Activated CD4-positive, alpha-beta T cell treated with anti-CD3 and anti-CD28 coated beads, Interleukin-2, Interleukin-4, amounts not matched to agents 100 ng/mL and 50 ng/mL, durations not matched to agents 16 hours and 8 hours (primary cell): ENCODE measurements at regions not wholly inside any gene's neighbourhood (a gene's known extent, or its start where the extent isn't known, plus 50 kb on each side); places are given as distances from the start of the nearest gene placed in this dataset.
"Not testable (repeated sequence)": the region's sequence is repeated elsewhere in the genome, so short reads cannot be mapped to it uniquely, and the experiment has no call there.

ENCODE experiments used
- DNase-seq: peaks from one replicate; pipeline ENCODE4 v3.0.0-alpha.2; 2020; ENCODE audit warnings: low spot score

DNA sequence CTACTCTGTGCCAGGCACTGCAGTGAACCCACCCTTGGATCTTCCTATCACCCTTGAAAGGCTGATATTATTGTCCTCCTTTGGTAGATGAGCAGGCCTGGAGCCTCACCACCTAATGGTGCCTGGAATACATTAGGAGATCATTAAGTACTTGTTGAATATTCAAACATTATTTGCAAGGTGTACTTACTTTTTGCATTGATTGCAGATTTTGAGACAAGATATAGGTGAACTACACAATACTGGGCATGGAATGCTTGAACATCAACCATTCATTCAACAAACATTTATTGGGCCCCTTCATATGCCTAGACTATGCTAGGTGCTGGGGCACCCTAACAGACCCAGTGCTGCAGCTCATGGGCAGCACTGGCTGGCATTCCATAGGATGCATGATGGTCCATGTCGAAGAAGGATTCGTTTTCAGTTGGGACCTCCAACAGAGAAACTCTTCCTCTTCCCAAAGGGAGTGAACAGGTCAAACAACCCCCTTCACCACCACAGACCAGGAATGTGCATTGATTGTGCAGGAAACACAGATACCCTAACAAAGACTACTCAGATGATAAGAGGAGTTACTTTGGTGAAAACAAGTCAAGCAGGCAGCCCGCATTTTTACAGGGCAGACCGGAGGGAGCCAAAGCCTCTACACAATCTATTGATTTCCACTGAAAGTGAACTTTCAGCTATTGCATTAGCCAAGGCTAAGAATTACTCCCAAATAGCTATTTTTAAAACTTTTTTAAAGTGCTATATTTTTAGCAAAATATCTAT, 149.6 kb upstream of the SH3BP4 start:
- DNase-seq, result no peak

DNA sequence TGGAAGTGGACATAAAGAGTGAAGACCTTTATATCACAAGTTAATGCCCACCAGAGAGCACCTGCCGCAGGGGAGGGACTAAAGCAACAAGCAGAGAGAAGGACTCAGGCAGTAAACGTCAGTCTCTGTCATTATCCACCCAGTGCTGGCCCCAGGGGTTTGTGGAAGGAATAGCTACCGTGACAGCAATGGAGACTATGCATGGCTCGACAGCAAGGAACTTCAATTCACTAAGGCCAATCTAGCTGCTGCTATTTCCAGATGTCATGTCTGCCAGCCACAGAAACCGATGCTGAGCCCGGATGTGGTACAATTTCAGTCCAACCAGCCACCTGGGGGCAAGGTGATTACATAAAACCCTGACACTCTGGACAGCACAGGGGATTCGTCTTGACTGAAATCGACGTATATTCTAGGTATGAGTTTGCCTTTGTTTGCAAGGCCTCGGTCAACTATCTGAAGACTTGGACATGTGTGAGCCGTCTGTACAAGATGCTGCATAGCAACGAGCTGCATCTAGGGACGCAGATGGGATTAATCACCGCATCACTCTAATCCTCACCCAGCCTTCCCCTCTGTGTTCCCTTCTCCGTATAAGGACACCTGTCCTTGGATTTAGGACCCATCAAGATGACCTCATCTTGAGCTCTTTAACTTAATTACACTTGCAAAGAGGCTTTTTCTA, 154.1 kb upstream of the SH3BP4 start:
- no peak for DNase-seq

DNA sequence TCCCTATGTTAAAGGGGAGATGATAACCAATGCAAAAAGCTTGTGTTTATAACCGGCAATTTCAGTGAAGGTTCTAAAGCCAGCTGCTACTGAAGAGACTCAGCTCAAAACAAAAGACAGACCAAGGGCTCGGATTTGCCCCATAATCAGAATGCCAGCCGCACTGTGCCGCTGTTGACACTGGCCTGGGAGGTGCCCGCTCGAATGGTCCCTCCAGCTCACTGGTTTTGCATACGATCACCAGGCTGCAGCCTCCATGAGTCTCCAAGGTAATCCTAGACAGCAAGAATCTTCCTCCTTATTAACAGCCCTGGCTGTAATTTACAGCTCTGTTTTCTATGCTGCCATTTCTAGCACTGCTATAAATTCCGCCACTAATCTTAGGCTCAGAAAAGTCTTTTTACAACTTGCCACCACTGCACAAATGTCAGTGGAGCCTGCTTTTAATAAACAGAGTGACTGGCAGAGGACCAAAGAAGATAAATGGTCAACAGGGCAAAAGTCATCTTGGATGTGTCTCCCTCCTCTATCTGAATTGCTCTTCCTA, 155.7 kb upstream of the SH3BP4 start:
- no peak for DNase-seq

DNA sequence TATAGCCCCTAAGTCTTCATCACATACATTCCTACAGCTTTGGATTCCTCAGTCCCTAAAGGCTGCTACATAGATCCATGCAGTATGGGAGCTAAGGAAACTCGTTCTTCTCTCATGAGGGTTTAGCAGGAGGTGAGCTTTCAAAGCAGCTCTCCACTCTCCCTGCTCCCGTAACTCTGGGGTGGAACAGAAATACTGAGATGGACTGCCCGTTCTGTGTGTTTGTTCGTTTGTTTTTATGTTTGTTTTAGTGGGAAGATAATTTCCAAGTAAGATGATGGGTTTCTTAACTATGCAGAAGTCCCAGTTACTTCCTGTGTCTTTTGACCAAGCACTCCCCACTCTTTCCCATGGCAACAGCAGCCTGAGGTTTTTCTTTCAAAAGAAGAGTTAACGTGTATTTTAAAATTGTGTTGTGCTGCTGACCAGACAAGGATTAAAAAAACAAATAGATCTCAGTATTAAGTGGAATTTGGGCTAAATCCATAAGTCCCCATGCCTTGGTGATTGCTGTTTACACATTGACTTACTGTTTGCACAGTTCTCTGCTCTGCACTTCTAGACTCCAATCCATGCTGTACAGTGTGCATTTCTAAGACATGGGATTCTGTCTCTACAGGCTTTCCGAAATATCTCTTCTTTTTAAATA, 156.4 kb upstream of the SH3BP4 start:
- DNase-seq, result no peak

DNA sequence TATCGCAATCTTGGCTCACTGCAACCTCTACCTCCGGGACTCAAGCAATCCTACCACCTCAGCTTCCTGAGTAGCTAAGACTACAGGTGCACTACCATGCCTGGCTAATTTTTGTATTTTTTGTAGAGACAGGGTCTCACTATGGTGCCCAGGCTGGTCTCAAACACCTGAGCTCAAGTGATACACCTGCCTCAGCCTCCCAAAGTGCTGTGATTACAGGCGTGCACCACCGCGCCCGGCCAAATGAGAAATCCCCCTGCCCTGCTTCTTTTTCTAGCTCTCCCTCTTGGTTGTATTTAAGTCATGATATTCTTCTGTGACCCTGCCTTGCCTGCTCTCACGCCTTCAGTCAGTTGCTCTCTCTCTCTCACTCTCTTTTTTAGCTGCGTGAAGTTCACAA, 157.0 kb upstream of the SH3BP4 start:
- no peak for DNase-seq

DNA sequence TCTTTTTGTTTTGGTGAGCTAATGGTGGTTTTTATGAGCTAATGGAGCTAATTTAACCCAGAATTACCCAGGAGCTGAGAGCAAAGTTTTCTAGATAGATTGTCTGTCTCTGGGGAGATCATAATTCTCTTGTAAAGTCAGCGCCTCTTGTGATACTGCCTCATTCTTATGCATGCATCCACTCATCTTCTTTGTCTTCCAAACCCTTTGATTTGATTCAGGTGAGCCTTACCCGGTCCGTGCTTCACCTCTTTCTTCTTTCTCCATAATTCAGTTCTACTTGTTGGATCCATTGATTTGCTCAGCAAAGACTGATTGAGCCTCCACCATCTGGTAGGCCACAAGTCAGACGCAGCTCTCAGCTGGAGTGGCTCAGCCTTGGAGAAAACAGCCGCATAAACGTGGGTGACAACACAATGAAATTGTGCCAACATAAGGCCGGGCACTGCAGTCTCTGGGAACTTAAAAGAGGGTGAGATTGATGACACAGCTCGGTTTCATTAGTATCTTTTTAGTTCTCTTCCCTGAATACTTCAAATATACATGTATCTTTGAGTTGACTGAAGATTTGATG, 158.5 kb upstream of the SH3BP4 start:
- DNase-seq, result no peak

DNA sequence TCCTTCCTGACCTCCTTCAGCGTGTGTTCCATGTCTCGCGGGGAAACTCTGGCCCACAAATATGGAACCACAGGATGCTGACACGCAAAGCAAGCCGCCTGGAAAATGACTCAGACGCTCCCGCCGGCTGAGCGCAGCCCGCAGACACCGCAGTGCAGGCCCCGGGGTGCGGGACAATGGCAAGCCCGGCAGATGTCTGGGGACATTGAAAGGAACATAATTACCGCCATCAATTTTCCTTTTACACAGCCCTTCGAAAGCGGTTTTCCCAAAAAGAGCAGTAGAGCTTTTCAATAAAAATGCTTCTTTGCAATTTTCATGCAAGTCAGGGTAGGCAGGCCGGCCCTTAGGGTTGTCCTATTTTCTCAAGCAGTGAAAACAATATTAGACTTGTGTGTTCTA, 159.2 kb upstream of the SH3BP4 start:
- no peak for DNase-seq

DNA sequence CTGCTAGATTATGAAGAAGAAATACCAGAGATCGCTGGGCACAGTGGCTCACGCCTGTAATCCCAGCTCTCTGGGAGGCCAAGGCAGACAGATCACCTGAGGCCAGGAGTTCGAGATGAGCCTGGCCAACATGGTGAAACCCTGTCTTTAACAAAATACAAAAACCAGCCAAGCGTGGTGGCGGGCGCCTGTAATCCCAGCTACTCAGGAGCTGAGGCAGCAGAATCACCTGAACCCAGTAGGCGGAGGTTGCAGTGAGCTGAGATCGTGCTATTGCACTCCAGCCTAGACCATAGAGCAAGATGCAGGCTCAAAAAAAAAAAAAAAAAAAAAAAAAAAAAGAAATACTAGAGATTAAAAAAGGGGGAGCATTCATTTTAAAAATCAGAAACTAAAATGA, 159.7 kb upstream of the SH3BP4 start:
- DNase-seq, result not testable (repeated sequence)

DNA sequence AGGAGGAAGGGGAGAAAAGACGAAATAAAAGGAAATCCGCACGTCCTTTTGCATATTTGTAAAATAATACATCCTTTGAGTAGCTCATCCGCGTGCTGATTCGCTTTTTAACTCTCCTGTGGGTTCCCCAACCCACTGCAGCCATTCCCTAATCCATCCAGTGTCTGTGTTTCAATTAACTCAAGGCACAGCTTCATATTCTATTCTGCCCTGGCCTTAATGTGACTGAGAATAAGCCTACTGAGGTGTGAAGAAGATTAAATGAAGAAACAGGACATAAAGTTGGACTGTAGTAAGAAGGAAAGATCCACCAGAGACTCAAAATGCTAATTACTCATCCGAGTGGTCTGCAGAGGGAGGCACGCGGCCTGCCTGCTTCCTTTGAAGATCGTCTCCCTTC, 161.4 kb upstream of the SH3BP4 start:
- DNase-seq, result no peak

DNA sequence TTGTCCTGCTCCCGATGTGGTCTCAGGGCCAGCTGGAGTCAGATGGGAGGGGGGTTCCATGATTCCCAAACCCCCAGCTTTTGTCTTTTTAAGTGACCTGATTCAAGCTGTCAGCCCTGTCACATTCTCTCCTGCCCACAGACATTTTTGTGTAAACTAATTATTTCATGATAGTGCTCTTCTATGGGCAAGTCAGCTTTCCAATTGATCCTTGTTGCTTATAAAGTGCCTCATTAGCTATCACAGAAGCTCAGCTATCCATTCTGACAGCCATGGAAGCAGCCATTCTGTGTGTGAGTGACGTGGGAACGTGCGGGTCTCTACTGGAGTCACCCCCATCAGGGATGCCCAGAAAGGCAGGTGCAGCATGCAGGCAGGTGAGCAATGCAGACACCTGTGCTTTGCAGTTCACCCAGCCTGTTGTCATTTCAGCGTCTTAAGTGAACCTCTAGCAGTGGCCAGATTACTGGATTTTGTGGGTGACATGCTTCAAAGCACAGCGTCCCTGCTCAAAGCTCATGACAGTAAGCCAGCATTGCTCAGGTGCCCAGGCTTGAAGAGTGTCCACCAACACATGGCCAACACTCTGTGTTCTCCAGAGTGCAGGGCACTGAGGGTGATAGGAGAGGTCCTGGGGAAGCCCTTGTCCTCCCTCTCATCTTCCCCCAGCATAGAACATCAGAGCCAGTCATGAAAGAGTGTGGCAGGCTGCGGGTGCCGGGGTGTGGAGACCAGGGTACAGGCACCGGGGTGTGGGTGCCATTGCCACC, 162.1 kb upstream of the SH3BP4 start:
- DNase-seq, result no peak

DNA sequence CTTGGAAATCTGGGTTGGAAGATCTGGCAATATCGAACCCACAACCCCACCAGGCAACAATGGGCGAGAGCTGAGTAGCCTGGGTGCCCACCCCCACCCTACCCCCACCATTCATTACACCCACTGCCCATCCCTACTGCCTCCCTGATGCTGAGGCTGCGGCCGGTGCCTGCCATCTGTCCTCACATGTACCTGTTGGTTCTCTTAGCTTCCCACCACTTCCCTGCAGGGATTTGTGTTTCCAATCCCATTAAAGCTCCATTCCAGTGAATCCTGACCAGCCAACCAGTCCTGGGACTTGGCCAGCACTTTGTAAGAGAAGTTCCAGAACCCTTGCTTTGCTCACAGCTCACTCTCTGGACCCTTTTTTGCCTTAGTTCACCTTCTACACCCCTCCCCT, 163.0 kb upstream of the SH3BP4 start:
- DNase-seq, result no peak

DNA sequence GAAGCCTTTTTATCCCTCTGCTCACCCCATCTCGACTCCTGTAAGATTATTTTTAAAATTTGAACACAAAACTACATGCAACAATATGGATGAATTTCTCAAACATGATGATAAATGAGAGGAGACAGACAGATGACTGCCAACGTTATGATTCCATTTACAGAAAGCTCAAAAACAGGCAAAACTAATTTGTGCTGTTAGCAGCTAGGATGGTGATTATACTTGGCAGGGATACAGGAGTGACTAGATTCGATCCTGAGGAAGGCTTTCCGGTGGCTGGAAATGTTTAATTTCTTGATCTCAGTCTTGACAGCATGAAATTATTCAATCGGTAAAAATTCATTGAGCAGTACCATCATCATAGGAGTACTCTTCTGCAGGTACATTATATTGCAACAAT, 163.4 kb upstream of the SH3BP4 start:
- DNase-seq, result no peak

DNA sequence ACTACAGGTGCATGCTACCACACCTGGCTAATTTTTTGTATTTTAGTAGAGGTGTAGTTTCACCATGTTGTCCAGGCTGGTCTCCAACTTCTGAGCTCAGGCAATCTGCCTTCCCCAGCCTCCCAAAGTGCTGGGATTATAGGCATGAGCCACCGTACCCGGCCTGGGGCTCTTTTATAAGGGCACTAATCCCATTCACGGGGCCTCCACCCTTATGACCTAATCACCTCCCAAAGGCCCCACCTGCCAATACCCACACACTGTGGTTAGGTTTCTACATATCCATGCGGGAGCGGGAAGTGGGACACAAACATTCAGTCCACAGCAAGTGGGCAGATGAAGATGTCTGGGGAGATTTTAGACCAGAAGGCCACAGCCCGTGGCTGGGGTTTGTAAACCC, 164.7 kb upstream of the SH3BP4 start:
- no peak for DNase-seq

DNA sequence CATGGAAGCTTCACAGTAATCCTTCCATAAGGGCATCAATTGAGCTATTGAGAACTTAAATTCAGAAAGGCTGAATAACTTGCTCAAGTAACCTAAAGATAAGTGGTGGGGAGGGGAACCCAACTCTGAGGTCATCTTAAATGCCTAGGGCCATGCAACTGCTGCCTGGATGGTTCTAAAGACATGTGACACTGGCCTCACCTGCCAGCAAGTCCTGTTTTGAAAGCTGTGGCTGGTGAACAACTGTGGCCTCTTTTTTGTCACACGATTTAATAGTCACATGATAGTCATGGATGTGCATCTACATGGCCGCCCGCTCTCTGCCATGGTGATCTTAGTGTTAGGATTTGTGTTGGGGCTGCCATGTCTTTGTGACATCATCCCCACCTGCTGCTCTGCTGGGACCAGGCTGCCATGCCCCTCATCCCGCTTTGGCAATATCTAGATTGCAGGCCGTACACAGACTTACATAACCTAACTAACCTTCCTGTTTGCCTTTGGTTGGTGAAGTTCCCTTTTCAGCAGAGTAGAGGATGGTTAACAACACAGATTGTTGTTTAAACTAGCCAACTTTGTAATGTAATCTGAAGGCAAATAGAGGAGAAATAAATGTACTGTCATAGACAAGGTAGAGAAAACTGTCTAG, 177.9 kb upstream of the SH3BP4 start:
- DNase-seq, result no peak

DNA sequence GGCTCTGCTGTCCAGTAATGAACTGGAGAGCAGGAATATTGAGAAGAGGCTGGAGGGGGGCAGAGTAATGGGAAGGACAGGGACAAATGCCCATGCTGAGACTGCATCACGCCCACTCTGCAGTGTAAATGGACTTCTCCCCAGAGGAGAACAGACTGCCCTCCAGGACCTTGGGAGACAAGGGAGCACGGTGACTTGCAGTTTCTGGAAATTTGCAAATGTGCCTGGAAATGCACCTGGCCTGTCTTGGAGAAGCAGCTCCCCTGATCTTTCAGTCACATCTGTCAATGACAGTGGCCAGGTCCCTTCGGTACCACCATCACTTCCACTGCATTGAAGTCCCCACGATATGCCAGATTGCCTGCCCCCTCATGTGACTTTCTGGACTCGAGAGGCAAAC, 178.7 kb upstream of the SH3BP4 start:
- DNase-seq, result no peak

DNA sequence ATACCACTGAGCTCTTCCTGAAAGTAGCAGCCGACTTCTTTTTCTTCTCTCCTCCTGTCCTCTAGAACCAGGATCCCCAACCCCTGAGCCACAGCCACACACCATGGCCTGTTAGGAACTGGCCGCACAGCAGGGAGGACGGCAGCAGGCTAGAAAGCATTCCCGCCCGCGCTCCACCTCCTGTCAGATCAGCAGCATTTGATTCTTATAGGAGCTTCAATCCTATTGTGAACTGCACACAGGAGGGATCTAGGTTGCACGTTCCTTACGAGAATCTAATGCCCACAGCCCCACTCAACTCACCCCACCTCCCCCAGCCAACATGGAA, 179.1 kb upstream of the SH3BP4 start:
- no peak for DNase-seq

DNA sequence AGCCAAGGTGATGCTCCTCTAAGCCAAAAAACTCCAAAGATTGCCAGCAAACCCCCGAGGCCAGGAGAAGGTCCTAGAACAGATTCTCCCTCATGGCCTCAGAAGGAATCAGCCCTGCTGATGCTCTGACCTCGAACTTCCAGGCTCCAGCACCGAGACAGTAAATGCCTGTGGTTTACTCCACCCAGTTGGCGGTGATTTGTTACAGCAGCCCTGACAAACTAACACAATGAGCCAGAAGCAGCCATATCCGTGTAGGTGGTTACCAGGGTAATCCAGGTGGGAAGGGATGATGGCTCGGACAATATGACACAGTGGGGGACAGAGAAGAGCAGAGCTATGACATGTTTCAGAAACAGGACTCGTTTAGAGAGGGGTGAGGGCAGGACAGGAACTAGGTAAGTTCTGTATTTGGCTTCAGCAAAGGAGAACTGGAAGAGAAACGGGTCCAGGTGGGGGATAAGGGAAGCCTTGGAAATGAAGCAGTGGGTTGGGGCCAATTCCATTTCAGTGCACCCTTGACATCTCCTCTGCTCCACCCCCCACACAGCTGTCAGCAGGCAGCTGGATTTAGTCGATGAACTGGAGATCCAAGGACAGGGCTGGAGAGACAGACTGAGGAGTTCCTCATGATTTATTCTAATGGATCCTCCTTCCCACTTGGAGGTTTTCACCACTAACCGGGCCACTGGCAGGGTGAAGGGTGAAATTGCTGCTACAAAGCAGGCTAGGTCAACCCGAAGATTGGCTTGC, 179.7 kb upstream of the SH3BP4 start:
- DNase-seq, result no peak

DNA sequence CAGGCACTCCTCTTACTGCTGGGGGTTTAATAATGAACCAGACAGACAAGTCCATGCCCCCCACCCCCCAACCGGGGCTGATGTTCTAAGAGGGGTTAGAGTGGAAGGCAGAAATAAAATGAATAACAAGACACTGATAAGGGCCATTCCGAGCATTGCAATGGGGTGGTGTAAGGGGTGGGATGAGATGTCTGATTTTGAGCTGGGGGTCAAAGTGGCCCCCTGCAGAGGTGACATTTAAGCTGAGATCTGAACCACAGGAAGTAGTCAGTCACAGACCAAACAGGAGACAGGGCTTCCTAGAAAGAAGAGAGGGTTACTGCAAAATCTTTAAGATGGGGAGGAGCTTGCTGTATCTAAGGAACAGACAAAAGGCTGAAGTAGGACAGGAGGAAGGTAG, 180.6 kb upstream of the SH3BP4 start:
- DNase-seq, result no peak

DNA sequence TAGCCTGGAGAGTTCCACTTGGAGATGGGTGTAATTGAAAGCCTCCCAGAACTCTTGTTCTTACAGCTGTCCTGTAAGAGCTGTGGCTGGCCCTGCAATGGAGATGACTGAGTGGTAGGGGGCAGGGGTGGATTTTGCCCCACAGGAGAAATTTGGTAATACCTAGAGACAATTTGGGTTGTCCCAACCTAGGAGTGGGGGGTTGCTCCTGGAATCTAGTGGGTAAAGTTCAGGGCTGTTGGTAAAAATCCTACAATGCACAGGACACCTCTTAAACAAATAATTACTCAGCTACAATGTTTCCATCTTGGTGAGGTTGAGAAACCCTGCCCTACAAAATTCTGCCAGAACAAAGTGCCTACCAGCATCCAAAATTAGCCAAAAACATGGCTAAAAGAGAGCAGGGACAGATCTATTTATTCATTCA, 181.1 kb upstream of the SH3BP4 start:
- no peak for DNase-seq

DNA sequence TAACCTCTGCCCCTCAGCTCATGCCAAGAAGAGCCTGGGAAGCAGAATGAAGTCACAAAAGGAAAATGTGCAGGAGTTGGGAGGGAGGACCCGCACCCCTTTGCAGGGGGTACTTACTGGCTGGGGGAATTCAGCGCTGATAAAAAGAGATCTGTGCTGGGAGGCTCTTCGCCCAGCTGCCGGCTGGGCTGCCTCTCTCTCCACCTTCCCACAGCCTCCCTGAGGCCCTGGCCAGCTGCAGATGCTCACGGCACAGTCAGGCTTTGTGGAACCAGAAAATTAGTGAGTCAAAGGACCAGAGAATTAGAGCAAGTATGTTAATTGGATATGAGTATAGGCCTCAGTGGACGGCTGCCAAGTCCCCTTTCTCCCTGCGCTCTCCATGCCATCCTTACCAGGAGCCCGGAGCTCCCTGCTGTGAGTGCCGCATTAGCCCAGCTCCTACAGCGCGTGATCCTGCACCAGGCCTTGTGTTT, 181.7 kb upstream of the SH3BP4 start:
- DNase-seq, result no peak
